HG02970 (cell line): ENCODE measurements at regions not wholly inside any gene's neighbourhood (a gene's known extent, or its start where the extent isn't known, plus 50 kb on each side); places are given as distances from the start of the nearest gene placed in this dataset.

Experiments used
- ATAC-seq: cut with Tn5 transposase; IDR thresholded peaks from one replicate; pipeline ENCODE4 v1.9.1; 2021; ENCODE audit warnings: mild to moderate bottlenecking, moderate library complexity, moderate number of reproducible peaks; ENCODE audit not compliant: unreplicated experiment, low FRiP score

- ATAC-seq, result no peak
These were observed 106.2 kb upstream of the ZNF469 start for GRCh38 chr16:88276591-88276990.

GRCh38 chr16:88279998-88280397, 102.8 kb upstream of the ZNF469 start:
- no peak for ATAC-seq

GRCh38 chr16:88281858-88282563, 100.7 kb upstream of the ZNF469 start:
- ATAC-seq, result no peak

GRCh38 chr16:88282564-88283395, 100.0 kb upstream of the ZNF469 start:
- ATAC-seq, result no peak

GRCh38 chr16:88283596-88283995, 99.2 kb upstream of the ZNF469 start:
- no peak for ATAC-seq

GRCh38 chr16:88284101-88284500, 98.7 kb upstream of the ZNF469 start:
- no peak for ATAC-seq

GRCh38 chr16:88284626-88285513, 97.9 kb upstream of the ZNF469 start:
- ATAC-seq, result no peak

GRCh38 chr16:88285514-88285822, 97.3 kb upstream of the ZNF469 start:
- no peak for ATAC-seq

GRCh38 chr16:88286301-88286923, 96.3 kb upstream of the ZNF469 start:
- no peak for ATAC-seq

- ATAC-seq, result no peak
These were observed 95.5 kb upstream of the ZNF469 start for GRCh38 chr16:88287219-88287618.

- ATAC-seq, result no peak
These were observed 94.5 kb upstream of the ZNF469 start for GRCh38 chr16:88288303-88288702.

GRCh38 chr16:88289001-88289400, 93.8 kb upstream of the ZNF469 start:
- no peak for ATAC-seq

- no peak for ATAC-seq
These were observed 93.2 kb upstream of the ZNF469 start for GRCh38 chr16:88289561-88289960.

- ATAC-seq, result no peak
These were observed 92.8 kb upstream of the ZNF469 start for GRCh38 chr16:88289968-88290401.

- no peak for ATAC-seq
These were observed 91.6 kb upstream of the ZNF469 start for GRCh38 chr16:88290850-88291830.

- ATAC-seq, result no peak
These were observed 90.5 kb upstream of the ZNF469 start for GRCh38 chr16:88292007-88292970.

- no peak for ATAC-seq
These were observed 89.7 kb upstream of the ZNF469 start for GRCh38 chr16:88293097-88293496.
